ENCODE measurements at regions not wholly inside any gene's neighbourhood (a gene's known extent, or its start where the extent isn't known, plus 50 kb on each side); places are given as distances from the start of the nearest gene placed in this dataset.
A peak's percentile ranks its signal among the peaks of the same experiment; 100 is the strongest.

GRCh38 chr2:217061916-217062505, 202.1 kb upstream of the TNP1 start:
- peaks cover 0 to 9% (median 0%) of the 10 kb centered on the region in 10 experiments; a peak in 1 of 20 replicates for H3K4me1 ChIP-seq
- no peaks in the 10 kb centered on the region for H4K20me1 ChIP-seq
- no peak overlapping the region for H3K4me2 ChIP-seq
- H3K36me3 ChIP-seq, result no peaks in the 10 kb centered on the region
- H3K27me3 ChIP-seq, result no peaks in the 10 kb centered on the region; a peak in 1 of 22 replicates
- no peak for TF ChIP-seq Cebpa-rat (IDR thresholded peaks at IDR 0.05)
- no peak overlapping the region for H3K4me3 ChIP-seq
- no peak overlapping the region for H3K27ac ChIP-seq
- peaks cover 0 to 7% (median 0%) of the 10 kb centered on the region in 11 experiments; a peak in 1 of 22 replicates for H3K9me3 ChIP-seq (replicated peaks in 1 of 11)
- no peak overlapping the region for H3K9ac ChIP-seq

- Histone ChIP-seq H3K27ac (no peak overlapping the region), H3K4me3 (no peak overlapping the region), H3K27me3 (no peaks in the 10 kb centered on the region; a peak in 1 of 22 replicates), H3K9me3 (replicated peaks in 1 of 11) (no peaks in the 10 kb centered on the region), H3K36me3 (no peaks in the 10 kb centered on the region), H3K9ac (no peak overlapping the region), H4K20me1 (no peaks in the 10 kb centered on the region), H3K4me2 (no peak overlapping the region), H3K4me1 (peaks cover 0 to 9% (median 0%) of the 10 kb centered on the region in 10 experiments; a peak in 1 of 20 replicates)
- no peak for TF ChIP-seq Cebpa-rat (IDR thresholded peaks at IDR 0.05)
Observed at GRCh38 chr2:217060951-217061547, 201.2 kb upstream of the TNP1 start.

- Histone ChIP-seq H3K27me3 (no peaks in the 10 kb centered on the region; a peak in 1 of 22 replicates), H3K4me2 (no peak overlapping the region), H3K4me1 (peaks cover 0 to 9% (median under 1%) of the 10 kb centered on the region in 10 experiments; a peak in 8 of 20 replicates), H3K9ac (no peak overlapping the region), H3K9me3 (replicated peaks in 1 of 11) (no peaks in the 10 kb centered on the region), H3K36me3 (no peaks in the 10 kb centered on the region), H3K4me3 (no peak overlapping the region), H4K20me1 (no peaks in the 10 kb centered on the region), H3K27ac (no peak overlapping the region)
- no peak for TF ChIP-seq Cebpa-rat (IDR thresholded peaks at IDR 0.05)
Observed at GRCh38 chr2:217060516-217060915, 200.7 kb upstream of the TNP1 start.

GRCh38 chr2:217058791-217059755, 199.2 kb upstream of the TNP1 start:
- Histone ChIP-seq H3K27ac (no peak overlapping the region), H3K27me3 (no peaks in the 10 kb centered on the region; a peak in 1 of 22 replicates), H3K9me3 (replicated peaks in 1 of 11) (no peaks in the 10 kb centered on the region), H3K9ac (no peak overlapping the region), H3K4me1 (peaks cover 5 to 23% (median 13%) of the 10 kb centered on the region in 10 experiments; a peak in 17 of 20 replicates), H4K20me1 (no peaks in the 10 kb centered on the region), H3K4me2 (no peak overlapping the region), H3K36me3 (no peaks in the 10 kb centered on the region), H3K4me3 (no peak overlapping the region)
- TF ChIP-seq Cebpa-rat (IDR thresholded peaks at IDR 0.05), result no peak

GRCh38 chr2:217057773-217058172, 197.9 kb upstream of the TNP1 start:
- H3K9me3 ChIP-seq (replicated peaks in 1 of 11), result peaks cover 0 to 7% (median under 1%) of the 10 kb centered on the region in 11 experiments; a peak in 7 of 22 replicates
- H3K27me3 ChIP-seq, result no peaks in the 10 kb centered on the region

GRCh38 chr2:217055624-217056023, 195.8 kb upstream of the TNP1 start:
- H3K27me3 ChIP-seq, result no peaks in the 10 kb centered on the region
- no peak for TF ChIP-seq Cebpa-rat (IDR thresholded peaks at IDR 0.05)

More at GRCh38 chr2:217057773-217058172, 197.9 kb upstream of the TNP1 start:
- Histone ChIP-seq H3K27ac (no peak overlapping the region), H3K36me3 (no peaks in the 10 kb centered on the region), H3K9ac (no peak overlapping the region), H3K4me2 (no peak overlapping the region), H4K20me1 (no peaks in the 10 kb centered on the region), H3K4me3 (no peak overlapping the region), H3K4me1 (peaks cover 5 to 30% (median 16%) of the 10 kb centered on the region in 10 experiments; a peak in 17 of 20 replicates)
- TF ChIP-seq Cebpa-rat (IDR thresholded peaks at IDR 0.05), result no peak

GRCh38 chr2:217054791-217055190, 194.9 kb upstream of the TNP1 start:
- Histone ChIP-seq H3K4me3 (no peak overlapping the region), H3K4me1 (peaks cover 5 to 60% (median 41%) of the 10 kb centered on the region in 10 experiments; a peak in 19 of 20 replicates), H4K20me1 (no peaks in the 10 kb centered on the region), H3K9ac (no peak overlapping the region), H3K9me3 (replicated peaks in 1 of 11) (peaks cover 0 to 11% (median 4%) of the 10 kb centered on the region in 11 experiments; a peak in 7 of 22 replicates), H3K27me3 (no peaks in the 10 kb centered on the region), H3K36me3 (no peaks in the 10 kb centered on the region), H3K4me2 (peak overlapping the region in 10 of 11 experiments; percentile 19 to 52 (median 26); a peak in 16 of 22 replicates), H3K27ac (no peak overlapping the region)
- no peak for TF ChIP-seq Cebpa-rat (IDR thresholded peaks at IDR 0.05)

More at GRCh38 chr2:217055624-217056023, 195.8 kb upstream of the TNP1 start:
- no peak overlapping the region for H3K4me3 ChIP-seq
- no peak overlapping the region for H3K9ac ChIP-seq
- peaks cover 5 to 52% (median 36%) of the 10 kb centered on the region in 10 experiments; a peak in 19 of 20 replicates for H3K4me1 ChIP-seq
- peak overlapping the region in 9 of 11 experiments; percentile 19 to 52 (median 26); a peak in 10 of 22 replicates for H3K4me2 ChIP-seq
- no peaks in the 10 kb centered on the region for H3K36me3 ChIP-seq
- H3K27ac ChIP-seq, result no peak overlapping the region
- no peaks in the 10 kb centered on the region for H4K20me1 ChIP-seq
- H3K9me3 ChIP-seq (replicated peaks in 1 of 11), result peaks cover 0 to 11% (median 4%) of the 10 kb centered on the region in 11 experiments; a peak in 7 of 22 replicates

- H3K4me1 ChIP-seq, result peaks cover 5 to 63% (median 42%) of the 10 kb centered on the region in 10 experiments; a peak in 19 of 20 replicates
- H3K4me2 ChIP-seq, result peak overlapping the region in 7 of 11 experiments; percentile 6 to 80 (median 72); a peak in 10 of 22 replicates
- H3K27ac ChIP-seq, result no peak overlapping the region
- H3K9ac ChIP-seq, result no peak overlapping the region
- no peaks in the 10 kb centered on the region for H3K36me3 ChIP-seq
- H3K27me3 ChIP-seq, result peaks cover 0 to 4% (median 0%) of the 10 kb centered on the region in 11 experiments; a peak in 2 of 22 replicates
- no peaks in the 10 kb centered on the region for H4K20me1 ChIP-seq
- H3K4me3 ChIP-seq, result no peak overlapping the region
- TF ChIP-seq Cebpa-rat (IDR thresholded peaks at IDR 0.05), result no peak
- H3K9me3 ChIP-seq (replicated peaks in 1 of 11), result peaks cover 0 to 11% (median 4%) of the 10 kb centered on the region in 11 experiments; a peak in 7 of 22 replicates
Observed at GRCh38 chr2:217052856-217053577, 193.2 kb upstream of the TNP1 start.

All from BLaER1 treated with 17β-estradiol and CSF1 and Interleukin-3, amounts not matched to agents 10 nM and 100 nM (cell line).